HG03378 (cell line): ENCODE measurements at regions not wholly inside any gene's neighbourhood (a gene's known extent, or its start where the extent isn't known, plus 50 kb on each side); places are given as distances from the start of the nearest gene placed in this dataset.

Experiments
- ATAC-seq: cut with Tn5 transposase; IDR thresholded peaks from one replicate; pipeline ENCODE4 v1.9.1; 2021; ENCODE audit warnings: mild to moderate bottlenecking, moderate library complexity; ENCODE audit not compliant: unreplicated experiment

- ATAC-seq = no peak
Measured at GRCh38 chr4:36492590-36492989, 211.2 kb downstream of the DTHD1 start.

DNA sequence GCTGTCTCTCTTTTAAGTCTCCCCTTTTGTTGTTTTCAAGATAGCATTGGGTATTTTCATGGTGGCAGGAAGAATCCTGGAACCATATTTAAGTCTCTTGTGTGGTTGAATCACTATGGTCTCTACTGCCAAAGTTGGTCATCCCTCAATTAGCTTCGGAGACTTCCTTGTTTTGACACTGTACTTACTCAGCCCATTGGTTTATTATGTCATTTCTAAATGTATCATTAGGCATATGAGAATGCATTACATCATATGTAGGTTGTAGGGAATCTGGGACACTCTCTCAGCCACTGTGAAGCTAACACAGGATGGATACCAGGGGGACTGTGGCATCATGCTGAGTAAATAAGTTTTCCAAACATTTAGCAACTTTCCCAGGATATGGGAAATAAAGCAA, 211.8 kb downstream of the DTHD1 start:
- ATAC-seq = no peak

DNA sequence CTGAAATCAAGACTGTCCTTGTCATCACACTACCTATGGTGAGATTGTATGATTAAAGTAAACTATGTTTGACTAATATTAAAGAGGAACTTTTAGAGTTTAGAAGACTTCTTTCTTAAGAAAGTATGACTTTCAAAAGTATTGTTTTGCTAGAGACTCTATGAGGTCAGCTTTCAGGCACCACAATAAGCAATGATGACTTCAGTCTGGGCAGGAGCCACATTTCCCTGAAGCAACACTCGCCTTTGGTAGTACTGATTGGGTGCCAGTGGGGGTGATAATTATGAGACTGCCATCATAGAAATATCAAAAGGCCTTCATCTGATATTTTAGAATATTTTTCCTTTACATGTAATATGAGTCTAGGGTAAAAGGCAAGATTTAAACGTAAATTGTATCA, 212.6 kb downstream of the DTHD1 start:
- ATAC-seq = no peak

- ATAC-seq = no peak
Measured at GRCh38 chr4:36494747-36495146, 213.3 kb downstream of the DTHD1 start.

DNA sequence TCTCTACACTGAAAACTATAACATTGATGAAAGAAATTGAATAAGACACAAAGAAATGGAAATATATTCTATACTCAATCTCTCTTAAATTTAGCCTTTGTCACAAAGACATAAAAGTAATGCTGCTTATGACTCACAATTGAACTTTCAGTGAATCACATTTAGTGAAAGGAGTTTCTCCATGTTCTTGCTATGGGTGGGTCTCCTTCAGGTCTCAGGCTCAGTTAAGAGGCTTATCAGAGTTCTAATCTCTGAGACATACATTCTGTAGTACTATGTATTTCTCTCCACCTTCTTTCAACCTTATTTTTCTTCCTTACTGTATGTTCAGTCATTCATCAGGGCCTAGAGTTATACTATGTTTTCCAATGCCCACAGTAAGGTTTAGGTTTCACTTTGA, 220.9 kb downstream of the DTHD1 start:
- no peak for ATAC-seq

DNA sequence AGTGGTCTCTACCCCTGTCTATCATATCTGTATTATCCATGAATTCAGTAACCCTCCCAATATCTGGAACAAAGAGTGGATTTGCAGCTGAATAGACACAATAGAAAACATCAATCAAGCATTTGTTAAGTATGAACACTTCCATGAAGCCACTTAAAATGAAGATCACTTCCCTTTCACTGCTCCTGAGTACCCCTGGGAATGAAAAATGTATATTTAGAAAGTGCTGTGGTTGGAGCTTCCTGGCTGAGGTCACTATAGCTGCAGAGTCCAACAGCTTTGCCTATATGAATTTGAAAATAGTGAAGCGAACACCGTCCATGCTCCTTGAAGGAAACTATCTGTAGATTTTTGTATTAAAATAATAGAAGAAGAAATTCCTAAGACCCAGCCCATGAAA, 227.0 kb downstream of the DTHD1 start:
- ATAC-seq = no peak

GRCh38 chr4:36509845-36510244, 228.4 kb downstream of the DTHD1 start:
- no peak for ATAC-seq

- no peak for ATAC-seq
Measured at GRCh38 chr4:36511785-36512184, 230.4 kb downstream of the DTHD1 start.

DNA sequence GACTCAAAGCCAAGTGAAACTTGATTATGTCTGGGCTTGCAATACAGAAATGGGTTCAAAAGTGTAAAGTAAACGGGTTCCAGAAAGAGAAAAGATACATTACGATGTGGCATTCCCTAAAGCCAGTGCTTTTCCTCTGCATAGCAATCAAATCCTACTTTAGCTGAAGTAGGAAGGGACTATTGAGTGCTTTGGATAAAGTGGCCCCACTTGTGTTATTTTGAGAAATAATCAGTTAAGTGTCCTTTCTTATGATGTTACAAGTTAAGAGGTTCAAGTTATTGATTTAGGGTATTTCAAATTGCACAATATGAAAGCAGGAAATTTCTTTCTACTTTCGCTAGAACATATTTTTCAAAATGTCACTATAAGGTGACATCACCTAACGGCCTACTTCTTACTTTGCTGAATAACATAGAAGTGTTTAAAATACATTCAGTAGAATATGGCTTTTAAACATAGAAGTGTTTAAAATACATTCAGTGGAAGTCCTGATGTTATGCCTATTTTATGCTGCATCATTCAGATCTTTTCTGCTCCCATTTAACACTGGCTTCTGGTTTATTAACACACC, 235.2 kb downstream of the DTHD1 start:
- ATAC-seq = no peak

- ATAC-seq = no peak
Measured at GRCh38 chr4:36523182-36523581, 241.8 kb downstream of the DTHD1 start.

- ATAC-seq = no peak
Measured at GRCh38 chr4:36532670-36533379, 251.4 kb downstream of the DTHD1 start.

DNA sequence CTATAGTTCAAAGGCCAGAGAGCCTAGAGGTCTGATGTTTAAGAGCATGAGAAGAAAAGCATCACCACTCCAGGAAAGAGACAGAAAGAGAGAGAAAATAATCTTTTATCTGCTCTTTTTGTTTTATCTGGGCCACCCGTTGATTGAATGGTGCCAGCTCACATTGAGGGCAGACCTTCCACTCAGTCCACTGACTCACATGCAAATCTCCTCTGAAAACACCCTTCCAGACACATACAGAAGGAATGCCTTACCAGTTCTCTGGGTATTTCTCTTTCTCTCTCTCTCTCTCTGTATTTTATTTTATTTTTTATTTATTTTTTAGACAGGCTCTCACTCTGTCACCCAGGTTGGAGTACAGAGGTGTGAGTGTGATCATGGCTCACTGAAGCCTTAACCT, 252.5 kb downstream of the DTHD1 start:
- ATAC-seq = no peak

DNA sequence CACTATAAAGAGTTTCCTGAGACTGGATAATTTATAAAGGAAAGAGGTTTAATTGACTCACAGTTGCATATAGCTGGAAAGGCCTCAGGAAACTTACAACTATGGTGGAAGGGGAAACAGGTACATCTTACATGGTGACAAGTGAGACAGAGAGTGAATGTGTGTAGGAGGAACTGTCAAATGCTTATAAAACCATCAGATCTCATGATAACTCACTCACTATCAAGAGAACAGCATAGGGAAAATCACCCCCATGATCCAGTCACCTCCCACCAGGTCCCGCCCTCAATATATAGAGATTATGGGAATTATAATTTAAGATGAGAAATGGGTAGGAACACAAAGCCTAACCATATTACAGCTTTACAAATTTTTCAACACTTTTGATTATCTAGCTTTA, 266.0 kb downstream of the DTHD1 start:
- no peak for ATAC-seq

DNA sequence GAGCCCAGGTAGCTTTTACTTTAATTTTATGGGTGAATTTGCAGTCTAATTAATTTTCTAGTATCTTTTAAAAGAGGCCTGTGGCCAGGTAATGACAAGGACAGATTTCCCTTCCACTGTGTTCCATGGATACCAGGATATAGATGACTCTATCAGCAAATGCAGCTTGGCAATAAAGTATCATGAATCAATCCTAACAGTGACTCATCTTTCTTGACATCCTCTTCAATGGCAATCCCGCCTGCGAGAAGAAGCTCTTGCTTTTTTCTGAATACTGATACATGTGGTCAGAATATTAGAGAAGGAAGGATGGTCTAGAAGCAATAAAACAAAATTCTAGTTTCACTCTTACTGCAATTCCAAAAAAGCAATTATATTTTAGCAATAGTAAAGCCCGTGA, 267.8 kb downstream of the DTHD1 start:
- no peak for ATAC-seq

GRCh38 chr4:36549992-36550391, 268.6 kb downstream of the DTHD1 start:
- ATAC-seq = no peak

GRCh38 chr4:36551697-36552214, 270.3 kb downstream of the DTHD1 start:
- ATAC-seq = peak; percentile 94

GRCh38 chr4:36553029-36553428, 271.6 kb downstream of the DTHD1 start:
- ATAC-seq = no peak

DNA sequence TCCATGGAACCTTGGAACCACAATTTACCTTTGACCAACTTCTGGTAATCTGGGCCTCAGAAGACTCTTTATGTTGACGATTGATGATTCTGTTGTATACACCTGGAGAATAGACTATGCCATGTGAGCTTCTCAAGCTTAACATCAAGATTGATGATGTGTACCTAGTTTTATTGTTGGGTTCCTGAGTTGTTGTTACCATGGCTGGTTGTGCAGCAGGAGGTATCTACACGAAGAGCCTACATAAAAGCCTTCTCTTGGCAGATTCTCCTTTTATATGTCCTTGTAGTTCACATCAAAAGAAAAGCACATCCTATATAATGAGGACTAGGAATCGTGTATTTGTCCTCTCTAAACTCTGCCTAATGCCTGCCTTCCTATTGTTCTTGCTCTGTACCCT, 272.0 kb downstream of the DTHD1 start:
- no peak for ATAC-seq

- no peak for ATAC-seq
Measured at GRCh38 chr4:36556984-36557383, 275.6 kb downstream of the DTHD1 start.

GRCh38 chr4:36568575-36568974, 287.2 kb downstream of the DTHD1 start:
- ATAC-seq = no peak

DNA sequence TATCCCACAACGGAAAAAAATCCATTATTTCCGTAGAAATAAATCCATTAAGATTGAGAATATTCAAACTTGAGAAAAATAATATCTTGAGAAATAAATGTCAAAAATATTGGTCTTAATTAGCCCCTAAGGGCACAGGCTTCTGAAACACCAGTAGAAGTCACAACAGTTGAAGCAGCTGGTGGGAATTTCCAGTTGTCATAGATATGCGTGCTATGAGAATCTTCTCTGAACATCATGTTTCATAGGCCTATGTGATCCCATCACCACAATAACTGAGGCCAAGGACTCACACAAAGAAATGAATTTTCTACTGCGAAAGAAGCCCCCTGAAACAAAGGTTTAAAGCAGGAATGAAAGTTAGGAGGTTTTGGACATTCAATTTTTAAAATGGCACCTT, 292.0 kb downstream of the DTHD1 start:
- ATAC-seq = no peak

- ATAC-seq = no peak
Measured at GRCh38 chr4:36574816-36575215, 293.4 kb downstream of the DTHD1 start.

- ATAC-seq = no peak
Measured at GRCh38 chr4:36582198-36582597, 300.8 kb downstream of the DTHD1 start.
